Type B pancreatic cell (in vitro differentiated cells): ENCODE measurements at regions not wholly inside any gene's neighbourhood (a gene's known extent, or its start where the extent isn't known, plus 50 kb on each side); places are given as distances from the start of the nearest gene placed in this dataset.
"Not testable (repeated sequence)": the region's sequence is repeated elsewhere in the genome, so short reads cannot be mapped to it uniquely, and the experiment has no call there.

Experiments used
- DNase-seq: peaks from one replicate; pipeline ENCODE4 v3.0.0; 2021; ENCODE audit warnings: mixed read lengths; ENCODE audit not compliant: unreplicated experiment; ENCODE audit errors: extremely low spot score
- H3K27ac Mint-ChIP-seq: 2 replicates; pipeline ENCODE4 v1.8.0; 2021; ENCODE audit warnings: mild to moderate bottlenecking, mixed read lengths
- H3K27me3 Mint-ChIP-seq: 2 replicates; pipeline ENCODE4 v1.8.0; 2021; ENCODE audit warnings: mixed read lengths
- H3K36me3 Mint-ChIP-seq: 2 replicates; pipeline ENCODE4 v1.8.0; 2021; ENCODE audit warnings: mixed read lengths
- H3K4me1 Mint-ChIP-seq: one replicate; pipeline ENCODE4 v1.8.0; 2021; ENCODE audit warnings: mixed read lengths; ENCODE audit not compliant: unreplicated experiment
- H3K4me3 Mint-ChIP-seq: 2 replicates; pipeline ENCODE4 v1.8.0; 2021; ENCODE audit warnings: mild to moderate bottlenecking, mixed read lengths
- H3K9me3 Mint-ChIP-seq: 2 replicates; pipeline ENCODE4 v1.8.0; 2021; ENCODE audit warnings: mixed read lengths
- TF ChIP-seq, protein P1 (sequence below): fragments of 200-600 bp; sonication (generic); conservative IDR thresholded peaks from 2 replicates; pipeline ENCODE4 v1.5.0; 2021; ENCODE audit warnings: antibody characterized with exemption, mild to moderate bottlenecking

DNA sequence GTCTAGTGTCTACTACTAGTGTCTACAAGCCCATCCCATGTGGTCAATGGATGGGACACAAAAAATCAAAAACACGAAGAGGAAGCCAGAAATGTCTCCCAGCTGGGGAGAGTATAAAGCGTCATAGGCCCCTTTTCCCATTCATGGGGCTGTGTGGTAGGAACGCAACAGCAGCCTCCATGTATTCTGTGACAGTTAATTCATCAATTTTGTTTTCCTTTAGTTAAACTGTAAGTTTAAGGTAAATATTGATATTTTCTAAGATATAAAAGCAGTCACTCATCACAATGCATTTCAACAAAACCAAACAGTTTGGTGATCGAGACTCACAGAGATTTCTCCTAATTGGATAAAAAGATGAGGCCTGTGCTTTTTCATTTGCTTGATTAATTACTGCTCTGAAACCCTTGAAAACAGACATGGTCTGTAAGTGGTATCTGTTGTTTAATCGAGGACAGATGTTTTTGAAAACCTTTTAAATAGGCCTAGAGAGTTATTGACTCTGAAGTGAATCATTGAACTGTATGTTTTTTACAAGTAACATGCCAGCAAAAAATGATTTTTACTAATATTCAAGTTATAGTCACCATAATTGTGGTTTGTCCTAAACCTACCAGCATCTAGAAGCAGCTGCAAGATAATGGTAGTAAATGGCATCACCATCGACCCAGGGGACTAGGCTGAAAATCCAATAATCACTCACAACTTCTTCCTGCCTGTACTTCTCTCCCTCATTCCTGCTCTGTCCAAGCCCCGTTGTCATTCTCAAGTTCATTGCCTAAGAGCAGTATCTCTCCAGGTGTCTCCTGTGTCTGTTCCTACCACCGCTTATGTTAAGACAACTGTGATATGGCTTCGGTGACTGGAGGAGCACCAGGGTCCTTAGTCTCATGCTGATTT, 87.7 kb upstream of the SHISA3 start:
- DNase-seq = no peak
- Mint-ChIP-seq H3K4me3 (no peak overlapping the region), H3K36me3 (no peaks in the 10 kb centered on the region), H3K27me3 (peaks cover 6% of the 10 kb centered on the region), H3K27ac (no peak overlapping the region), H3K4me1 (peaks cover 4% of the 10 kb centered on the region), H3K9me3 (peaks cover 10% of the 10 kb centered on the region)
- TF ChIP-seq, protein P1, sequence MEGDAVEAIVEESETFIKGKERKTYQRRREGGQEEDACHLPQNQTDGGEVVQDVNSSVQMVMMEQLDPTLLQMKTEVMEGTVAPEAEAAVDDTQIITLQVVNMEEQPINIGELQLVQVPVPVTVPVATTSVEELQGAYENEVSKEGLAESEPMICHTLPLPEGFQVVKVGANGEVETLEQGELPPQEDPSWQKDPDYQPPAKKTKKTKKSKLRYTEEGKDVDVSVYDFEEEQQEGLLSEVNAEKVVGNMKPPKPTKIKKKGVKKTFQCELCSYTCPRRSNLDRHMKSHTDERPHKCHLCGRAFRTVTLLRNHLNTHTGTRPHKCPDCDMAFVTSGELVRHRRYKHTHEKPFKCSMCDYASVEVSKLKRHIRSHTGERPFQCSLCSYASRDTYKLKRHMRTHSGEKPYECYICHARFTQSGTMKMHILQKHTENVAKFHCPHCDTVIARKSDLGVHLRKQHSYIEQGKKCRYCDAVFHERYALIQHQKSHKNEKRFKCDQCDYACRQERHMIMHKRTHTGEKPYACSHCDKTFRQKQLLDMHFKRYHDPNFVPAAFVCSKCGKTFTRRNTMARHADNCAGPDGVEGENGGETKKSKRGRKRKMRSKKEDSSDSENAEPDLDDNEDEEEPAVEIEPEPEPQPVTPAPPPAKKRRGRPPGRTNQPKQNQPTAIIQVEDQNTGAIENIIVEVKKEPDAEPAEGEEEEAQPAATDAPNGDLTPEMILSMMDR = no peak

DNA sequence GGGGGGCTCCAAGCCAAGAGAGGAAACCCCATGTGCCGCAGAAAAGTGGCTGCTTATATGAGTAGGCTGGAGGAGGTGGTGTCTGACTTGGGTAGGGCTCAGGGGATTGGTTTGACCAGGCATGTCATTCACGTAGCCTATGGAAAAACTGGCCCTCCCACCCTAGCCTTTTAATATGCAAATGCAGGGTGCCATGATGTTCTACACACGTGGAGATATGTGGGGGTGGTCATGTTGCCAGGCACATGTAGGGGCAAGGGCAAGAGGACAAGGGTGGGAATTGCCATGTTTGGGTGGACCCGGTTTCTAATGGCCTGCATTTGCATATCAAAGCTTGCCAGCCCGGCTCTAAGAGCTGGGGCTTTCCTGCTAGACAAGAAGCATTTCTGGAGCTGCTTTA, 86.9 kb upstream of the SHISA3 start:
- no peaks in the 10 kb centered on the region for H3K36me3 Mint-ChIP-seq
- H3K4me3 Mint-ChIP-seq = no peak overlapping the region
- peaks cover 10% of the 10 kb centered on the region for H3K9me3 Mint-ChIP-seq
- no peak overlapping the region for H3K27ac Mint-ChIP-seq
- TF ChIP-seq, protein P1 = no peak
- peaks cover 5% of the 10 kb centered on the region for H3K27me3 Mint-ChIP-seq
- no peak for DNase-seq
- peaks cover 4% of the 10 kb centered on the region for H3K4me1 Mint-ChIP-seq

DNA sequence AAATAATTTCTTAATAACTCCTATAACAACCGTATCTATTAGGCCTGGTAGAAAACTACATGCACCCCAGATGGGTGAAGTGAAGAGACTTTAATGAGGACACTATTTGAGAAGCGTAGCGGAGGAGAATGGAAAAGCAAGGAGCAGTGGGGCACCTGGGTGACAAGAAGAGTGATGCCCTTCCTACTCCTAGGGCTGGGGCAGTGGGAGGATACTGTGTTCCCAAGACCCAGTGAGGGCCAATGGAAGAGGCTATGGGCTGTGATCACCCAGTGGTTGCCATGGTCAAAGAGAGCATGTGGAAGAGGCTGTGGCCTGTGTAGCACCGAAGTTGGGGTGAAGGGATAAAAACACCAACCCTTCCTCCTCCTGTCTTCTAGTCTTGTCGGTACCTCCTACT, 86.5 kb upstream of the SHISA3 start:
- Mint-ChIP-seq H3K36me3 (no peaks in the 10 kb centered on the region), H3K27me3 (peaks cover 6% of the 10 kb centered on the region), H3K27ac (no peak overlapping the region), H3K9me3 (peaks cover 10% of the 10 kb centered on the region), H3K4me1 (peaks cover 4% of the 10 kb centered on the region), H3K4me3 (no peak overlapping the region)
- TF ChIP-seq, protein P1 = no peak
- no peak for DNase-seq

DNA sequence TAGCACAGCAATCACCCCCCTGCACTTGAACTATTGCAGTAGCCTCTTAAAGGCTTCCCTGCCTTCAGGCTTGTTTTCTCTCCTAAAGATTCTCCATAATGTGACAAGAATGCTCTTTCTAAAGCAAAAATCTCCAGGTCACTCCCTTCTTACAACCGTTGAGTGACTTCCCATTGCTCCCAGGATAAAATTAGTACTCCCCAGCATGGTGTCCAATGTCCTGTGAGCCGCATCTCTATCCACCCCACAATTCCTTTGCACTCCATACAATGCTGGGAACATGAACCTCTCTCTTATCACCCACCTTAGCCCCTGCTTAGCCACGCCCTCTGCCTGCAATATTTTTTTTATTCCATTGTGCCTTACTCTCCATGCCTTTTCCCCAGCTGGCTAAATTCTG, 85.7 kb upstream of the SHISA3 start:
- Mint-ChIP-seq H3K36me3 (no peaks in the 10 kb centered on the region), H3K9me3 (peaks cover 10% of the 10 kb centered on the region), H3K27me3 (peaks cover 8% of the 10 kb centered on the region), H3K4me3 (no peak overlapping the region), H3K27ac (no peak overlapping the region), H3K4me1 (peaks cover 4% of the 10 kb centered on the region)
- no peak for DNase-seq
- TF ChIP-seq, protein P1 = no peak

DNA sequence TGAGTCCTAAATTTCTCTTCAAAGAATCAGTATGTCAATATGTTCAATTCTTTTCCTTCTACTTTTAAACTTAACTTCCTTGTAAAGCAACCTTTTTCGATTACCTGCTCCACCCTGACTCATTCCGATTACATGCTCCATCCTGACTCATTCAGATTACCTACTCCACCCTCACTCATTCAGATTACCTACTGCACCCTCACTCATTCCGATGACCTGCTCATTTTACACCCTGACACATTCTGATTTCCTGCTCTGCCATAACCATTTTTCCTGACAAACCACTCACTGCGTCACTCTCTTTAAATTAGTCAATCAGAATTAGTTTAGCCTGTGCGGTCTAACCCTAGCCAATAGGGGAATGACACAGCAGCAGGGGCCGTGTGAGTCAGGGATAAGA, 83.9 kb upstream of the SHISA3 start:
- not testable (repeated sequence) for H3K9me3 Mint-ChIP-seq, H3K4me1 Mint-ChIP-seq, DNase-seq, H3K4me3 Mint-ChIP-seq, H3K27ac Mint-ChIP-seq, H3K36me3 Mint-ChIP-seq
- H3K27me3 Mint-ChIP-seq = peaks cover 13% of the 10 kb centered on the region

DNA sequence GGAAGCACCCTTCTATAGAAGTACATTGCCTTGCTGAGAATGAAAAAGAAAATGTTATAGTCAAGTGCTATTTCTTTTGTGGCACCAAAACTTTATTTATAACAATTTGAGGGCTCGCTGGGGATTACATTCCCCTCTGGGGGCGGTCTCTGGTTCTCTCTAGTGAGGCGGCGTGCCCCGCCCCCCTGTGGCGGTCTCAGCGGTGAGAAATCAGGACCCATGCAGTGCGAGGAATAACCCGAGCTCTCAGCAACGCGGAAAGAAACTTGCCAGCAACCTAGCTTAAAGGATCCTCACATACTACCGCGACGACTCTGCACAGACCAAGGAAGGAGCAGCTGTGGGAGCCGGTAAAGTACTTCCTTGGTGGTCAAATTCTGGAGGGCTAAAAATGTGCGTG, 83.4 kb upstream of the SHISA3 start:
- no peak overlapping the region for H3K4me3 Mint-ChIP-seq
- DNase-seq = no peak
- peaks cover 17% of the 10 kb centered on the region for H3K27me3 Mint-ChIP-seq
- no peaks in the 10 kb centered on the region for H3K36me3 Mint-ChIP-seq
- peaks cover 10% of the 10 kb centered on the region for H3K9me3 Mint-ChIP-seq
- peaks cover 4% of the 10 kb centered on the region for H3K4me1 Mint-ChIP-seq
- H3K27ac Mint-ChIP-seq = no peak overlapping the region
- TF ChIP-seq, protein P1 = no peak
